Kidney epithelial cell (primary cell): ENCODE measurements at regions not wholly inside any gene's neighbourhood (a gene's known extent, or its start where the extent isn't known, plus 50 kb on each side); places are given as distances from the start of the nearest gene placed in this dataset.

ENCODE experiments used
- DNase-seq: peaks from one replicate; pipeline ENCODE4 v3.0.0-alpha.2; 2010; ENCODE audit warnings: low read depth
- H3K27me3 ChIP-seq: 2 replicates; pipeline ENCODE4 v1.6.0; 2011; ENCODE audit warnings: low read length; ENCODE audit not compliant: control insufficient read depth, insufficient read depth
- H3K36me3 ChIP-seq: 2 replicates; pipeline ENCODE4 v1.5.1; 2011; ENCODE audit warnings: low read length; ENCODE audit not compliant: control insufficient read depth, insufficient read depth
- H3K4me3 ChIP-seq: 2 replicates; pipeline ENCODE4 v1.5.1; 2011; ENCODE audit warnings: low read depth, mild to moderate bottlenecking, control low read depth, low read length
- TF ChIP-seq, protein P1 (sequence below): IDR thresholded peaks from 2 replicates; pipeline ENCODE4 v1.5.1; 2011; ENCODE audit warnings: mild to moderate bottlenecking, moderate library complexity, low read length, control low read depth, inconsistent platforms; ENCODE audit not compliant: insufficient read depth, poor library complexity, severe bottlenecking

DNA sequence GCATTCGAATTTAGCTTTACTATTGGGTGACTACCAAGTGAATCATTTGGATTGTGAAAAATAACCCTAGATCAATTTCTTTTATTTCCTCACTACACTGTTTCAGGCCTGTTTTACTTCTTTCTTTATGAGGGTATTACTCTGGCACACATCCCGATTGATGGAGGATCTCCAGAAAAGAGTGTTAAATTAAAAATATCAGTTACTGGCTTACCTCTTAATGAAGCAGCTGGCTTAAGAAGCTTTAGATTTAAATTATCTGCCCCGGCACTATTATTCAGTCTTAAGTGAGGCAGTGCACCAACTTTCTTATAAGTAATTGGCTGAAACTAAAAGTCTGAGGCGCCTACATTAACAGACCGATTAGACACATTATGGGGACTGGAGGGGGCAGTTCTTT is 1097.4 kb downstream of the TTLL7 start:
- Histone ChIP-seq H3K4me3 (no peak overlapping the region), H3K36me3 (no peaks in the 10 kb centered on the region), H3K27me3 (no peaks in the 10 kb centered on the region)
- TF ChIP-seq, protein P1, sequence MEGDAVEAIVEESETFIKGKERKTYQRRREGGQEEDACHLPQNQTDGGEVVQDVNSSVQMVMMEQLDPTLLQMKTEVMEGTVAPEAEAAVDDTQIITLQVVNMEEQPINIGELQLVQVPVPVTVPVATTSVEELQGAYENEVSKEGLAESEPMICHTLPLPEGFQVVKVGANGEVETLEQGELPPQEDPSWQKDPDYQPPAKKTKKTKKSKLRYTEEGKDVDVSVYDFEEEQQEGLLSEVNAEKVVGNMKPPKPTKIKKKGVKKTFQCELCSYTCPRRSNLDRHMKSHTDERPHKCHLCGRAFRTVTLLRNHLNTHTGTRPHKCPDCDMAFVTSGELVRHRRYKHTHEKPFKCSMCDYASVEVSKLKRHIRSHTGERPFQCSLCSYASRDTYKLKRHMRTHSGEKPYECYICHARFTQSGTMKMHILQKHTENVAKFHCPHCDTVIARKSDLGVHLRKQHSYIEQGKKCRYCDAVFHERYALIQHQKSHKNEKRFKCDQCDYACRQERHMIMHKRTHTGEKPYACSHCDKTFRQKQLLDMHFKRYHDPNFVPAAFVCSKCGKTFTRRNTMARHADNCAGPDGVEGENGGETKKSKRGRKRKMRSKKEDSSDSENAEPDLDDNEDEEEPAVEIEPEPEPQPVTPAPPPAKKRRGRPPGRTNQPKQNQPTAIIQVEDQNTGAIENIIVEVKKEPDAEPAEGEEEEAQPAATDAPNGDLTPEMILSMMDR, result no peak
- no peak for DNase-seq

DNA sequence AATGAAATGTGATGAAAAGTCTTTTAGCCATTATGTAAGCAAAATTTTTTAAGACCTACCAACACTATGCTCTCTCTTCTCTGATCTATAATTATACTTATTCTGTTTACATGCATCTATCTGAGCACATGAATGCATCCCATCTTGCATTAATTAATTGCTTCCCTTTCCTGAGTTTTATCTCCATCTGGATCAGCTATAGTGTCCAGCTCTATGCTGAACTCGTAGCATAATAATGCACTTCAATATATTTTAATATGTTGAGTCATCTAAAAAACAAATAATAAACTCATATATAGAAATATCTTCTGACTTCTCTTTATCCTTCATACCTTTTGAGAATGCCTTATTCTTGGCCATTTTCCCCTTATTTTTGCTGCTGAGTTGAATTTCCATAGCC is 1097.8 kb downstream of the TTLL7 start:
- H3K36me3 ChIP-seq, result no peaks in the 10 kb centered on the region
- TF ChIP-seq, protein P1, result no peak
- H3K27me3 ChIP-seq, result no peaks in the 10 kb centered on the region
- no peak for DNase-seq
- no peak overlapping the region for H3K4me3 ChIP-seq

DNA sequence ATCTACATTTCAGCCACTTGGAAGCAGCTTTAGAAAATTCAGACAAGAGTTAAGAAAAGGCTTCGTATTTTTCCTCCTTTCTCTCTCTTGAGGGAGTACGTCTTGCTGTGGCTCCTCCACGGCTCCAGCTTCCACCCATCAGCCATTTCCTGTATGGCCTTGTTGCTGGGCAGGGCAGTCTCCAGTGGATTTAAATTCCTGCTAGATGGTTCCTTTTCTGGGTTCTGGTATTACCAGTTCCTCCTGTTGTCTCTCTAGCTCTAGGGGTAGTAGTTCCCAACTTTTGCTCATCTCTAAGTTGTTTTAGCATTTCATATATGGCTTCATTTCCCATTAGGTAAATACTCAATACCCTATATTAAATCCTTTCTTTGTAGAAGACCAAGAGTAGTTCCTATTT is 1098.3 kb downstream of the ADGRL2 start:
- DNase-seq, result no peak
- Histone ChIP-seq H3K36me3 (no peaks in the 10 kb centered on the region), H3K4me3 (no peak overlapping the region), H3K27me3 (no peaks in the 10 kb centered on the region)
- TF ChIP-seq, protein P1, result no peak

DNA sequence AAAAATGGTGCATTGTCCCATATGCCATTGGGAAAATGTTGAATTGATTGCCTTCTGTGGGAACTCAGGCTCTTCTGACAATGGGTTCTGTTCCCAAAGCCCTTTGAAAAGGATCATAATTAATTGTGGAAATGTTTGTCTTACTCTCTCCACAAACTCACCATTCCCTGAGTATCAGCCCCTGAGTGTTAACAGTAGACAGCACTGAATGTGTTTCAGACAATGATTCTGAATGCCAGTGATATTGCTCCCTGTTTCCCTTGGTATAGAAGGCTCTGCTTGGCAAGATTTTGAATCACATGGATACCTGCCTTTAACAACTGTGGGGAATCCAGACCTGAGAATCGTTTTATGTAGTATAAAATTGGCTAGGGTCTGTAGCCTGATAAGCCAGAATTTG is 1096.8 kb downstream of the ADGRL2 start:
- TF ChIP-seq, protein P1, result no peak
- H3K4me3 ChIP-seq, result no peak overlapping the region
- DNase-seq, result no peak
- H3K36me3 ChIP-seq, result no peaks in the 10 kb centered on the region
- H3K27me3 ChIP-seq, result no peaks in the 10 kb centered on the region

DNA sequence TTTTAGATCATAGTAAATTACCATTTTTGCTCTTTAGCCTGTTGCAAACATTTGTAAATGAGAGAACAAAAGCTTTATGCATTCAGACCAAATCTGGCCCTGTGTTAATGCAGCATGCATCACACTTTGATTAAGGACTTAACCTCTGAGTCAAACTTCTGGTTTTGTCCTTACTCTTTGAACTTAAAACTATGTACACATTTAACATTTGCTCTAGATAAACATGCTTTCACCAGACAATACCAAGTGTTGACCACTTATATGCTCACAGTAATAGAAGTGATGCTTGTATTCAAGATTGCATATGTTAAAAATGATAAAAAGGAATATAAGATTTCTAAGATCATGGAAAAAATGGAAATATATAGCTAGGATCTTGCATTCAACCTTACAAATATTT is 1095.3 kb downstream of the ADGRL2 start:
- Histone ChIP-seq H3K27me3 (no peaks in the 10 kb centered on the region), H3K4me3 (no peak overlapping the region), H3K36me3 (no peaks in the 10 kb centered on the region)
- TF ChIP-seq, protein P1, result no peak
- no peak for DNase-seq

DNA sequence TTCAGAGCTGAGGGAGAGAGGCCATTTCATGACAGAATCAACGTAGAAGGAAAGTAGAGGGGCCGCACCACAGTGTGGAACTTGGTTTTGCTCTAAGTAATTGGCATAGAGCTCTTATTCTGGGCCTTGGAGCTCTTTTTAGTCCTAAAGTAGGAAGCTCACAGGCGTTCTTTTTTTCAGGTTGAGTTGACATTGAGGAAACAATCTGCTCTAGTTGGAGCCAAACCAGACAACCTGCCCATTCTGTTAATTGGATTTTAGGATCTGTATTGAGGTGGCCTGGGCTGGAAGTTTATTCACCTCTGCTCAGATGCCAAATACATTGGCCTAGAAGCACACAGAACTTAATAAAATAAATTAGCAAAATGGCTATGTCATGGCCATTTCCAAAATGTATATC is 1093.9 kb downstream of the ADGRL2 start:
- H3K4me3 ChIP-seq, result no peak overlapping the region
- TF ChIP-seq, protein P1, result no peak
- H3K36me3 ChIP-seq, result no peaks in the 10 kb centered on the region
- H3K27me3 ChIP-seq, result no peaks in the 10 kb centered on the region
- DNase-seq, result no peak
